H9 (cell line): ENCODE measurements at regions not wholly inside any gene's neighbourhood (a gene's known extent, or its start where the extent isn't known, plus 50 kb on each side); places are given as distances from the start of the nearest gene placed in this dataset.

ENCODE experiments used
- DNase-seq: peaks from one replicate; pipeline ENCODE4 v3.0.0-alpha.2; 2017
- H2AFZ ChIP-seq: one replicate; pipeline ENCODE4 v1.6.1; 2013; ENCODE audit warnings: mild to moderate bottlenecking, low read length, control low read depth, moderate library complexity
- H2AK5ac ChIP-seq: 2 replicates; pipeline ENCODE4 v1.6.1; 2013; ENCODE audit warnings: low read length, control low read depth, mixed read lengths; ENCODE audit not compliant: insufficient read length
- H2BK120ac ChIP-seq: one replicate; pipeline ENCODE4 v1.6.1; 2013; ENCODE audit warnings: low read depth, mild to moderate bottlenecking, low read length, control low read depth, inconsistent platforms; ENCODE audit not compliant: poor library complexity, severe bottlenecking
- H2BK12ac ChIP-seq: 2 replicates; pipeline ENCODE4 v1.6.1; 2013; ENCODE audit warnings: low read length, control low read depth, mixed read lengths, low read depth; ENCODE audit not compliant: insufficient read length
- H2BK15ac ChIP-seq: 2 replicates; pipeline ENCODE4 v1.6.1; 2013; ENCODE audit warnings: low read depth, low read length, control low read depth
- H2BK20ac ChIP-seq: one replicate; pipeline ENCODE4 v1.6.1; 2013; ENCODE audit warnings: low read depth, mild to moderate bottlenecking, low read length, control low read depth, inconsistent platforms; ENCODE audit not compliant: poor library complexity, severe bottlenecking
- H2BK5ac ChIP-seq: 2 replicates; pipeline ENCODE4 v1.6.1; 2013; ENCODE audit warnings: low read length, control low read depth, mixed read lengths; ENCODE audit not compliant: insufficient read length
- H3K14ac ChIP-seq: 2 replicates; pipeline ENCODE4 v1.6.1; 2013; ENCODE audit warnings: low read length, control low read depth; ENCODE audit not compliant: insufficient read depth
- H3K18ac ChIP-seq: 2 replicates; pipeline ENCODE4 v1.6.1; 2013; ENCODE audit warnings: low read depth, mild to moderate bottlenecking, mixed read lengths, low read length, control low read depth; ENCODE audit not compliant: insufficient read length
- H3K23ac ChIP-seq: 2 replicates; pipeline ENCODE4 v1.6.1; 2013; ENCODE audit warnings: low read length, control low read depth, mixed read lengths, low read depth; ENCODE audit not compliant: insufficient read length
- H3K23me2 ChIP-seq: 2 replicates; pipeline ENCODE4 v1.6.1; 2013; ENCODE audit warnings: low read depth, mild to moderate bottlenecking, mixed read lengths, low read length, control low read depth; ENCODE audit not compliant: insufficient read length, poor library complexity, severe bottlenecking
- H3K27ac ChIP-seq: 2 replicates; pipeline ENCODE4 v1.5.1; 2013; ENCODE audit warnings: low read length, control low read depth, mixed read lengths, low read depth; ENCODE audit not compliant: insufficient read length
- H3K27me3 ChIP-seq: 2 replicates; pipeline ENCODE4 v1.6.1; 2013; ENCODE audit warnings: low read length, control low read depth, inconsistent platforms; ENCODE audit not compliant: insufficient read depth
- H3K4ac ChIP-seq: 2 replicates; pipeline ENCODE4 v1.6.1; 2013; ENCODE audit warnings: low read depth, mild to moderate bottlenecking, control low read depth, inconsistent platforms, low read length, moderate library complexity
- H3K4me1 ChIP-seq: 2 replicates; pipeline ENCODE4 v1.6.1; 2013; ENCODE audit warnings: low read length, control low read depth, inconsistent platforms; ENCODE audit not compliant: insufficient read depth
- H3K4me2 ChIP-seq: 2 replicates; pipeline ENCODE4 v1.6.1; 2013; ENCODE audit warnings: low read length, control low read depth, mixed read lengths; ENCODE audit not compliant: insufficient read length, insufficient read depth
- H3K56ac ChIP-seq: 2 replicates; pipeline ENCODE4 v1.6.1; 2013; ENCODE audit warnings: low read depth, mild to moderate bottlenecking, mixed read lengths, low read length, control low read depth; ENCODE audit not compliant: insufficient read length
- H3K79me1 ChIP-seq: 2 replicates; pipeline ENCODE4 v1.6.1; 2013; ENCODE audit warnings: low read depth, mild to moderate bottlenecking, moderate library complexity, low read length, control low read depth, inconsistent platforms; ENCODE audit not compliant: insufficient read depth, poor library complexity, severe bottlenecking
- H3K79me2 ChIP-seq: 2 replicates; pipeline ENCODE4 v1.6.1; 2013; ENCODE audit warnings: low read length, control low read depth, inconsistent platforms; ENCODE audit not compliant: insufficient read depth
- H3K9ac ChIP-seq: 2 replicates; pipeline ENCODE4 v1.6.1; 2013; ENCODE audit warnings: low read length, control low read depth, mixed read lengths; ENCODE audit not compliant: insufficient read length; ENCODE audit errors: extremely low read depth
- H3K9me3 ChIP-seq: one replicate; pipeline ENCODE4 v1.6.1; 2013; ENCODE audit warnings: low read depth, low read length, inconsistent platforms; ENCODE audit not compliant: control insufficient read depth
- H3T11ph ChIP-seq: one replicate; pipeline ENCODE4 v1.6.1; 2013; ENCODE audit warnings: mild to moderate bottlenecking, low read length, control low read depth, inconsistent platforms
- H4K20me1 ChIP-seq: one replicate; pipeline ENCODE4 v1.6.1; 2013; ENCODE audit not compliant: control insufficient read depth, insufficient read length, insufficient read depth
- H4K5ac ChIP-seq: 2 replicates; pipeline ENCODE4 v1.6.1; 2013; ENCODE audit warnings: low read depth, mild to moderate bottlenecking, mixed read lengths, low read length, control low read depth; ENCODE audit not compliant: insufficient read length
- H4K8ac ChIP-seq: replicated peaks from 2 replicates; pipeline ENCODE4 v1.6.1; 2013; ENCODE audit warnings: low read length, control low read depth, mixed read lengths, low read depth; ENCODE audit not compliant: insufficient read length
- H4K91ac ChIP-seq: 2 replicates; pipeline ENCODE4 v1.6.1; 2013; ENCODE audit warnings: low read depth, mild to moderate bottlenecking, moderate library complexity, mixed read lengths, low read length, control low read depth; ENCODE audit not compliant: insufficient read length
- H3K27ac Mint-ChIP-seq, 3 experiments: 2 replicates in 2 of 3; 3 replicates in 1 of 3; pipeline ENCODE4 v1.8.0; 2020 to 2021; ENCODE audit warnings: mixed read lengths in 3 of 3, mild to moderate bottlenecking in 1 of 3, moderate library complexity in 1 of 3
- H3K27me3 Mint-ChIP-seq: 2 replicates; pipeline ENCODE4 v1.8.0; 2021; ENCODE audit warnings: low read depth, mild to moderate bottlenecking, moderate library complexity, mixed read lengths
- H3K36me3 Mint-ChIP-seq, 3 experiments: 2 replicates in 2 of 3; 3 replicates in 1 of 3; pipeline ENCODE4 v1.8.0; 2020 to 2021; ENCODE audit warnings: low read depth in 3 of 3, mixed read lengths in 3 of 3; ENCODE audit not compliant: insufficient read depth in 1 of 3
- H3K4me1 Mint-ChIP-seq, 2 experiments: 2 replicates each; pipeline ENCODE4 v1.8.0; 2020; ENCODE audit warnings: mixed read lengths in 2 of 2
- H3K4me3 Mint-ChIP-seq, 2 experiments: 2 replicates in 1 of 2; 3 replicates in 1 of 2; pipeline ENCODE4 v1.8.0; 2020 to 2021; ENCODE audit warnings: mild to moderate bottlenecking in 2 of 2, mixed read lengths in 2 of 2, moderate library complexity in 1 of 2
- H3K9me3 Mint-ChIP-seq, 2 experiments: 2 replicates in 1 of 2; 3 replicates in 1 of 2; pipeline ENCODE4 v1.8.0; 2020; ENCODE audit warnings: mild to moderate bottlenecking in 2 of 2, mixed read lengths in 2 of 2, moderate library complexity in 1 of 2
- CTCF ChIP-seq: fragments of 200-600 bp; sonication (generic); conservative IDR thresholded peaks from 3 replicates; pipeline ENCODE4 v1.8.0; 2021; ENCODE audit warnings: antibody characterized with exemption, mild to moderate bottlenecking
- WGBS: extraction: QIAGEN DNeasy Blood & Tissue Kit; methylation state at CpG from one replicate; pipeline ENCODE4 v1.1.7; 2013; ENCODE audit warnings: missing lambda C conversion rate, low lambda C conversion rate, mixed read lengths; ENCODE audit not compliant: insufficient read length; ENCODE audit errors: extremely low coverage; 5-methylcytosine and 5-hydroxymethylcytosine counted together

- H3T11ph ChIP-seq: no peak overlapping the region
Observed at GRCh38 chr9:73349476-73349875, 197.8 kb downstream of the ANXA1 start.

More at GRCh38 chr9:73349476-73349875, 197.8 kb downstream of the ANXA1 start:
- Mint-ChIP-seq H3K9me3 (no peaks in the 10 kb centered on the region), H3K36me3 (no peaks in the 10 kb centered on the region), H3K27ac (peak overlapping the region in 1 of 3 experiments; percentile 92; a peak in 1 of 7 replicates), H3K27me3 (no peaks in the 10 kb centered on the region), H3K4me3 (no peak overlapping the region), H3K4me1 (no peaks in the 10 kb centered on the region)
- Histone ChIP-seq H2BK12ac (no peak overlapping the region), H3K4ac (no peak overlapping the region), H4K91ac (no peak overlapping the region), H3K14ac (no peak overlapping the region), H3K56ac (no peak overlapping the region), H3K4me1 (no peaks in the 10 kb centered on the region), H3K4me2 (no peak overlapping the region), H3K23me2 (no peaks in the 10 kb centered on the region), H2BK15ac (no peak overlapping the region), H2AFZ (no peak overlapping the region), H2AK5ac (no peak overlapping the region), H3K23ac (no peak overlapping the region), H3K27ac (no peak overlapping the region), H2BK5ac (no peak overlapping the region), H2BK20ac (no peak overlapping the region), H3K27me3 (no peaks in the 10 kb centered on the region), H4K5ac (no peak overlapping the region), H4K8ac (no peak overlapping the region), H4K20me1 (no peaks in the 10 kb centered on the region), H3K18ac (no peak overlapping the region), H3K9ac (no peak overlapping the region), H3K79me1 (no peaks in the 10 kb centered on the region), H3K79me2 (no peaks in the 10 kb centered on the region), H3K9me3 (no peaks in the 10 kb centered on the region), H2BK120ac (no peak overlapping the region)
- no CpG with 5 or more reads among the region's 2 CpGs for WGBS
- no peak for TF ChIP-seq CTCF
- no peak for DNase-seq
